ENCODE measurements at regions not wholly inside any gene's neighbourhood (a gene's known extent, or its start where the extent isn't known, plus 50 kb on each side); places are given as distances from the start of the nearest gene placed in this dataset.

DNA sequence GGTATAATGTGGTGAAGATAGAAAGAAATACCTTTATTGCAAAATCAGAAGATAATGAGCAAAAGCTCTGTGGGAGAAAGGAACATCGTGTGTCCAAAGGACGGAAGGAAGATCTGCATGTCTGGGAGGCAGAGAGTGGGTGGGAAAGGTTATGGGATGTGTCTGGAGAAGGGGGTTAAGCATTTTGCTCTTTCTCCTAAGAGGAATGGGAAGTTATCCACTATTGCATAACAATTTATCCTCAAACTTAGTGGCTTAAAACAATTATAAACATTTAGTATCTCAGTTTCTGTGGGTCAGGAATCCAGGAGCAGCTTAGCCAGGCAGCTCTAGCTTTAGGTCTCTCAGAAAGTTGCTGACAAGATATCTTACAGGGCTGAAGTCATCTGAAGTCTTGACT lies 229.1 kb upstream of the CITED2 start:
- Histone ChIP-seq H3F3A (ENCODE audit: insufficient read depth, low read length) (no peaks in the 10 kb centered on the region), H3K79me2 (ENCODE audit: insufficient read depth, low read length) (no peaks in the 10 kb centered on the region), H2AFZ (ENCODE audit: low read length) (no peak overlapping the region), H3K36me3 (ENCODE audit: insufficient read depth, low read length) (no peaks in the 10 kb centered on the region), H4K20me1 (ENCODE audit: insufficient read depth, low read length) (no peaks in the 10 kb centered on the region), H3K9me2 (ENCODE audit: low read depth, low read length) (no peaks in the 10 kb centered on the region), H3K9ac (ENCODE audit: low read length) (no peak overlapping the region), H3K4me2 (ENCODE audit: low read length) (no peak overlapping the region), H3K4me3 (ENCODE audit: low read depth, low read length, poor library complexity, severe bottlenecking) (no peak overlapping the region), H3K4me1 (ENCODE audit: insufficient read depth, low read length, severe bottlenecking) (no peaks in the 10 kb centered on the region), H3K27ac (ENCODE audit: low read depth, low read length, poor library complexity, severe bottlenecking) (no peak overlapping the region), H3K27me3 (ENCODE audit: insufficient read depth, low read length) (no peaks in the 10 kb centered on the region), H3K9me3 (ENCODE audit: low read length) (no peaks in the 10 kb centered on the region)
- TF ChIP-seq CTCF (IDR thresholded peaks at IDR 0.05; ENCODE audit: low read length), result no peak
- TF ChIP-seq EZH2 (IDR thresholded peaks at IDR 0.05; ENCODE audit: borderline replicate concordance, low read length), result no peak

GRCh38 chr6:139602577-139602976 lies 228.1 kb upstream of the CITED2 start:
- Histone ChIP-seq H3K9me2 (ENCODE audit: low read depth, low read length) (no peaks in the 10 kb centered on the region), H3K4me2 (ENCODE audit: low read length) (no peak overlapping the region), H3K4me1 (ENCODE audit: insufficient read depth, low read length, severe bottlenecking) (no peaks in the 10 kb centered on the region), H3K79me2 (ENCODE audit: insufficient read depth, low read length) (no peaks in the 10 kb centered on the region), H3K9me3 (ENCODE audit: low read length) (no peaks in the 10 kb centered on the region), H3K36me3 (ENCODE audit: insufficient read depth, low read length) (no peaks in the 10 kb centered on the region), H3K4me3 (ENCODE audit: low read depth, low read length, poor library complexity, severe bottlenecking) (no peak overlapping the region), H2AFZ (ENCODE audit: low read length) (no peak overlapping the region), H3K27ac (ENCODE audit: low read depth, low read length, poor library complexity, severe bottlenecking) (no peak overlapping the region), H3F3A (ENCODE audit: insufficient read depth, low read length) (no peaks in the 10 kb centered on the region), H3K9ac (ENCODE audit: low read length) (no peak overlapping the region), H4K20me1 (ENCODE audit: insufficient read depth, low read length) (no peaks in the 10 kb centered on the region), H3K27me3 (ENCODE audit: insufficient read depth, low read length) (no peaks in the 10 kb centered on the region)
- no peak for TF ChIP-seq EZH2 (IDR thresholded peaks at IDR 0.05; ENCODE audit: borderline replicate concordance, low read length)
- TF ChIP-seq CTCF (IDR thresholded peaks at IDR 0.05; ENCODE audit: low read length), result no peak

DNA sequence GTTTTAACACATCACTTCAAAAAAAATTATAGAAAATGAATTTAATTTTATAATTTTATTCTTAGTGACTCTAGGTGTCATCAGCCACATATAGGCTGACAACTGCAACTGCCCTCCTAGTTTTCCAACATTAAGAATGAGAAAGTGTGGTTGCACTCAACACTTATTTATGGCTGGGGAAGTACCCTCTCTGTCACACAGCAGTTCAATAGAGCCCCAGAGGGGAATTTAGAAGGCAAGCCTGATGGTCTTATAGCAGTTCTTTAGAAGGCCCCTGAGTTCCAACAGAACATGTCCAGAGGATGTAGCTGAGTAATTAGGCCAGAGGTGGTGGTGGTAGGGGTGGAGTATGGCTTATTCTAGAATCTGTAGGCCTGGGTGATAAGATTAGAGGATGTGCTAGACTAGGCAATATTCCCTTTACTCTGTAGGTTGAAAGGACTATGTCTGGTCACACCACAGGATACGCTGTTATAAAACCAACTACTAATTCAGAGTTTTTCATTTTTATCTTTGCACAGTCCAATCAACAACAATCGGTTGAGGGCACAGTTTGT lies 226.5 kb upstream of the CITED2 start:
- no peak overlapping the region for H3K9ac ChIP-seq (ENCODE audit: low read length)
- no peaks in the 10 kb centered on the region for H3K36me3 ChIP-seq (ENCODE audit: insufficient read depth, low read length)
- no peak overlapping the region for H3K4me2 ChIP-seq (ENCODE audit: low read length)
- no peaks in the 10 kb centered on the region for H3K9me3 ChIP-seq (ENCODE audit: low read length)
- no peaks in the 10 kb centered on the region for H3K79me2 ChIP-seq (ENCODE audit: insufficient read depth, low read length)
- TF ChIP-seq CTCF (IDR thresholded peaks at IDR 0.05; ENCODE audit: low read length), result no peak
- no peak for TF ChIP-seq EZH2 (IDR thresholded peaks at IDR 0.05; ENCODE audit: borderline replicate concordance, low read length)
- H3K27ac ChIP-seq (ENCODE audit: low read depth, low read length, poor library complexity, severe bottlenecking), result no peak overlapping the region
- no peak overlapping the region for H3K4me3 ChIP-seq (ENCODE audit: low read depth, low read length, poor library complexity, severe bottlenecking)
- no peak overlapping the region for H2AFZ ChIP-seq (ENCODE audit: low read length)
- no peaks in the 10 kb centered on the region for H3K27me3 ChIP-seq (ENCODE audit: insufficient read depth, low read length)
- no peaks in the 10 kb centered on the region for H3K4me1 ChIP-seq (ENCODE audit: insufficient read depth, low read length, severe bottlenecking)
- H3F3A ChIP-seq (ENCODE audit: insufficient read depth, low read length), result no peaks in the 10 kb centered on the region
- H4K20me1 ChIP-seq (ENCODE audit: insufficient read depth, low read length), result no peaks in the 10 kb centered on the region
- no peaks in the 10 kb centered on the region for H3K9me2 ChIP-seq (ENCODE audit: low read depth, low read length)
